Neural cell (in vitro differentiated cells): ENCODE measurements at regions not wholly inside any gene's neighbourhood (a gene's known extent, or its start where the extent isn't known, plus 50 kb on each side); places are given as distances from the start of the nearest gene placed in this dataset.

Experiments
- H2AFZ ChIP-seq: fragments of 200-600, 300-800 bp; sonication (generic), shearing (Covaris generic); 2 replicates; pipeline ENCODE4 v1.6.0; 2014; ENCODE audit warnings: low read depth, mild to moderate bottlenecking, antibody characterized with exemption, low read length, moderate library complexity
- H3F3A ChIP-seq: fragments of 200-600 bp; shearing (Covaris generic); 2 replicates; pipeline ENCODE4 v1.6.1; 2016; ENCODE audit warnings: mild to moderate bottlenecking, moderate library complexity, mixed read lengths, antibody characterized with exemption, low read length; ENCODE audit not compliant: insufficient read depth, poor library complexity, severe bottlenecking
- H3K27ac ChIP-seq: fragments of 200-600, 300-800 bp; sonication (generic), shearing (Covaris generic); 2 replicates; pipeline ENCODE4 v1.5.1; 2014; ENCODE audit warnings: mild to moderate bottlenecking, low read length, moderate library complexity
- H3K27me3 ChIP-seq: fragments of 300-800, 200-600 bp; sonication (generic), shearing (Covaris generic); 2 replicates; pipeline ENCODE4 v1.6.0; 2014; ENCODE audit warnings: mild to moderate bottlenecking, low read depth, low read length, moderate library complexity; ENCODE audit not compliant: insufficient read depth
- H3K36me3 ChIP-seq: fragments of 300-800, 200-600 bp; sonication (generic), shearing (Covaris generic); 2 replicates; pipeline ENCODE4 v1.5.1; 2014; ENCODE audit warnings: mild to moderate bottlenecking, antibody characterized with exemption, low read length, moderate library complexity; ENCODE audit not compliant: insufficient read depth
- H3K4me2 ChIP-seq: fragments of 300-800, 200-600 bp; sonication (generic), shearing (Covaris generic); 2 replicates; pipeline ENCODE4 v1.6.0; 2014; ENCODE audit warnings: mild to moderate bottlenecking, low read length
- H3K4me3 ChIP-seq: fragments of 300-800, 200-600 bp; sonication (generic), shearing (Covaris generic); 2 replicates; pipeline ENCODE4 v1.5.1; 2014; ENCODE audit warnings: mild to moderate bottlenecking, low read length, moderate library complexity
- H3K79me2 ChIP-seq: fragments of 200-600 bp; shearing (Covaris generic); replicated peaks from 2 replicates; pipeline ENCODE4 v1.6.0; 2014; ENCODE audit warnings: mild to moderate bottlenecking, low read length, moderate library complexity; ENCODE audit not compliant: insufficient read depth
- H3K9ac ChIP-seq: fragments of 300-800, 200-600 bp; sonication (generic), shearing (Covaris generic); 2 replicates; pipeline ENCODE4 v1.6.1; 2016; ENCODE audit warnings: mild to moderate bottlenecking, low read length, mixed read lengths
- H3K9me2 ChIP-seq: fragments of 200-600 bp; shearing (Covaris generic); 2 replicates; pipeline ENCODE4 v1.6.1; 2016; ENCODE audit warnings: mild to moderate bottlenecking, low read length, mixed read lengths; ENCODE audit not compliant: insufficient read depth
- H3K9me3 ChIP-seq: fragments of 200-600, 300-800 bp; sonication (generic), shearing (Covaris generic); 2 replicates; pipeline ENCODE4 v1.6.1; 2016; ENCODE audit warnings: mild to moderate bottlenecking, mixed run types, low read length, moderate library complexity, mixed read lengths
- H4K20me1 ChIP-seq: fragments of 200-600 bp; shearing (Covaris generic); 2 replicates; pipeline ENCODE4 v1.6.1; 2016; ENCODE audit warnings: mild to moderate bottlenecking, mixed run types; ENCODE audit not compliant: insufficient read depth
- EP300 ChIP-seq: fragments of 450-650 bp; conservative IDR thresholded peaks from 2 replicates; pipeline ENCODE4 v1.6.1; 2014; ENCODE audit warnings: antibody characterized with exemption, mild to moderate bottlenecking, moderate library complexity; ENCODE audit not compliant: poor library complexity, severe bottlenecking
- EZH2 ChIP-seq: fragments of 200-600, 300-800 bp; shearing (Covaris generic), sonication (generic); IDR thresholded peaks from 2 replicates; pipeline ENCODE4 v1.6.1; 2014; ENCODE audit warnings: antibody characterized with exemption, low read length, borderline replicate concordance, mild to moderate bottlenecking; ENCODE audit not compliant: insufficient read depth, poor library complexity, severe bottlenecking
- MXI1 ChIP-seq: fragments of 450-650 bp; conservative IDR thresholded peaks from 2 replicates; pipeline ENCODE4 v1.6.1; 2014; ENCODE audit warnings: antibody characterized with exemption, mild to moderate bottlenecking; ENCODE audit not compliant: poor library complexity, severe bottlenecking
- POLR2AphosphoS5 ChIP-seq: IDR thresholded peaks from 2 replicates; pipeline ENCODE4 v1.6.1; 2012
- RAD21 ChIP-seq: fragments of 450-650 bp; conservative IDR thresholded peaks from 2 replicates; pipeline ENCODE4 v1.6.1; 2014; ENCODE audit warnings: antibody characterized with exemption, mild to moderate bottlenecking, moderate library complexity
- SMC3 ChIP-seq: fragments of 450-650 bp; conservative IDR thresholded peaks from 2 replicates; pipeline ENCODE4 v1.6.1; 2014; ENCODE audit warnings: antibody characterized with exemption, mild to moderate bottlenecking, moderate library complexity; ENCODE audit not compliant: poor library complexity
- TAF1 ChIP-seq: IDR thresholded peaks from 2 replicates; pipeline ENCODE4 v1.6.1; 2012; ENCODE audit warnings: low read depth
- TF ChIP-seq, protein P1 (sequence below): fragments of 450-650 bp; IDR thresholded peaks from 2 replicates; pipeline ENCODE4 v1.5.1; 2014; ENCODE audit warnings: antibody characterized with exemption, mild to moderate bottlenecking, moderate library complexity; ENCODE audit not compliant: poor library complexity, severe bottlenecking
- TF ChIP-seq, protein P2 (sequence below): IDR thresholded peaks from 2 replicates; pipeline ENCODE4 v1.6.1; 2012; ENCODE audit warnings: borderline replicate concordance

DNA sequence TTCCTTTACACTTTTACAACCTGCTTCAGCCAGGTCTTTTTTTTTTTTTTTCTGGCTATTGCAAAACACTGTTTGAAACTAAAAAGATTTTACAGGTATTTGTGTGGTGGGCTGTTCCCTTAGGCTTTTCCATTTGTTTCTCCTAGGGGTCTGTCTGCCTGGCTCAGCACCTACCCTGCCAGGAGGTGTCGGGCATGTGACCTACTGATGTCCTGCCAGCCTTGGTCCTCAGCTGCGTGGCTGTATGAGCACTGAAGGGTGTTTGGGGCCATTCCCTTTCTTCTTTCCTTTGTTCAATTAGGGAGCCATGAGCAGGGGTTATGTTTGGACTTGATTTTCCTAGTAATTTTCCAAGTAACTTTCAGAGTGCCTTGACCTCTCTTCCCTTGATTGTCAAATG lies 269.2 kb upstream of the SALL1 start:
- no peaks in the 10 kb centered on the region for H3K9me2 ChIP-seq
- TF ChIP-seq POLR2AphosphoS5 = no peak
- no peak for TF ChIP-seq EZH2
- TF ChIP-seq SMC3 = no peak
- TF ChIP-seq MXI1 = no peak
- no peak for TF ChIP-seq TAF1
- TF ChIP-seq EP300 = no peak
- TF ChIP-seq, protein P1, sequence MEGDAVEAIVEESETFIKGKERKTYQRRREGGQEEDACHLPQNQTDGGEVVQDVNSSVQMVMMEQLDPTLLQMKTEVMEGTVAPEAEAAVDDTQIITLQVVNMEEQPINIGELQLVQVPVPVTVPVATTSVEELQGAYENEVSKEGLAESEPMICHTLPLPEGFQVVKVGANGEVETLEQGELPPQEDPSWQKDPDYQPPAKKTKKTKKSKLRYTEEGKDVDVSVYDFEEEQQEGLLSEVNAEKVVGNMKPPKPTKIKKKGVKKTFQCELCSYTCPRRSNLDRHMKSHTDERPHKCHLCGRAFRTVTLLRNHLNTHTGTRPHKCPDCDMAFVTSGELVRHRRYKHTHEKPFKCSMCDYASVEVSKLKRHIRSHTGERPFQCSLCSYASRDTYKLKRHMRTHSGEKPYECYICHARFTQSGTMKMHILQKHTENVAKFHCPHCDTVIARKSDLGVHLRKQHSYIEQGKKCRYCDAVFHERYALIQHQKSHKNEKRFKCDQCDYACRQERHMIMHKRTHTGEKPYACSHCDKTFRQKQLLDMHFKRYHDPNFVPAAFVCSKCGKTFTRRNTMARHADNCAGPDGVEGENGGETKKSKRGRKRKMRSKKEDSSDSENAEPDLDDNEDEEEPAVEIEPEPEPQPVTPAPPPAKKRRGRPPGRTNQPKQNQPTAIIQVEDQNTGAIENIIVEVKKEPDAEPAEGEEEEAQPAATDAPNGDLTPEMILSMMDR = no peak
- TF ChIP-seq RAD21 = no peak
- TF ChIP-seq, protein P2, sequence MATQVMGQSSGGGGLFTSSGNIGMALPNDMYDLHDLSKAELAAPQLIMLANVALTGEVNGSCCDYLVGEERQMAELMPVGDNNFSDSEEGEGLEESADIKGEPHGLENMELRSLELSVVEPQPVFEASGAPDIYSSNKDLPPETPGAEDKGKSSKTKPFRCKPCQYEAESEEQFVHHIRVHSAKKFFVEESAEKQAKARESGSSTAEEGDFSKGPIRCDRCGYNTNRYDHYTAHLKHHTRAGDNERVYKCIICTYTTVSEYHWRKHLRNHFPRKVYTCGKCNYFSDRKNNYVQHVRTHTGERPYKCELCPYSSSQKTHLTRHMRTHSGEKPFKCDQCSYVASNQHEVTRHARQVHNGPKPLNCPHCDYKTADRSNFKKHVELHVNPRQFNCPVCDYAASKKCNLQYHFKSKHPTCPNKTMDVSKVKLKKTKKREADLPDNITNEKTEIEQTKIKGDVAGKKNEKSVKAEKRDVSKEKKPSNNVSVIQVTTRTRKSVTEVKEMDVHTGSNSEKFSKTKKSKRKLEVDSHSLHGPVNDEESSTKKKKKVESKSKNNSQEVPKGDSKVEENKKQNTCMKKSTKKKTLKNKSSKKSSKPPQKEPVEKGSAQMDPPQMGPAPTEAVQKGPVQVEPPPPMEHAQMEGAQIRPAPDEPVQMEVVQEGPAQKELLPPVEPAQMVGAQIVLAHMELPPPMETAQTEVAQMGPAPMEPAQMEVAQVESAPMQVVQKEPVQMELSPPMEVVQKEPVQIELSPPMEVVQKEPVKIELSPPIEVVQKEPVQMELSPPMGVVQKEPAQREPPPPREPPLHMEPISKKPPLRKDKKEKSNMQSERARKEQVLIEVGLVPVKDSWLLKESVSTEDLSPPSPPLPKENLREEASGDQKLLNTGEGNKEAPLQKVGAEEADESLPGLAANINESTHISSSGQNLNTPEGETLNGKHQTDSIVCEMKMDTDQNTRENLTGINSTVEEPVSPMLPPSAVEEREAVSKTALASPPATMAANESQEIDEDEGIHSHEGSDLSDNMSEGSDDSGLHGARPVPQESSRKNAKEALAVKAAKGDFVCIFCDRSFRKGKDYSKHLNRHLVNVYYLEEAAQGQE = no peak
- no peak overlapping the region for H3K4me3 ChIP-seq
- H3K79me2 ChIP-seq = no peaks in the 10 kb centered on the region
- H3K9ac ChIP-seq = no peak overlapping the region
- no peaks in the 10 kb centered on the region for H4K20me1 ChIP-seq
- no peaks in the 10 kb centered on the region for H3F3A ChIP-seq
- H3K27ac ChIP-seq = no peak overlapping the region
- H3K9me3 ChIP-seq = no peaks in the 10 kb centered on the region
- H3K27me3 ChIP-seq = no peaks in the 10 kb centered on the region
- no peak overlapping the region for H3K4me2 ChIP-seq
- no peak overlapping the region for H2AFZ ChIP-seq
- H3K36me3 ChIP-seq = no peaks in the 10 kb centered on the region

DNA sequence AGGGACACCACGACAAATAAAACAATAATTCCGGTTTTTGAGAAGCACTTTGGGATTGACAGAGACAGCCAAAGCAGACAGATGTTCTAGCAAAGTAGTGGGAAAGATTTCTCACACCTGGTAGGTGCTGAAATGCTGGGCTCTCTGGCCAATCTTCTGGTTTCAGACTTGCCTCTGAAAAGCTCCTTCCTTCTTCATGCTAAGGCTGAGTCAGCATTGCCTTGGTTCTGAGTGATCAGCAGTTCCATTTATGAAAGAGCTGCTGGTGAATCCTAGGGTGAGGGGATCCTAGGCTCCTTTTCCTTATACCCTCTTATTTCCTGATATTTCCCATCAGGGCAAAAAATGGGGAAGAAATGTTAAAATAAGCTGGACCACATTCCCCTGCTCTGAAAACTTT lies 268.7 kb upstream of the SALL1 start:
- no peak overlapping the region for H3K4me3 ChIP-seq
- no peaks in the 10 kb centered on the region for H4K20me1 ChIP-seq
- H3K9me3 ChIP-seq = no peaks in the 10 kb centered on the region
- H3F3A ChIP-seq = no peaks in the 10 kb centered on the region
- no peaks in the 10 kb centered on the region for H3K27me3 ChIP-seq
- TF ChIP-seq EP300 (no peak), RAD21 (no peak), EZH2 (no peak), TAF1 (no peak), POLR2AphosphoS5 (no peak), MXI1 (no peak), SMC3 (no peak)
- TF ChIP-seq, protein P2 = no peak
- TF ChIP-seq, protein P1 = no peak
- no peak overlapping the region for H3K9ac ChIP-seq
- H3K9me2 ChIP-seq = no peaks in the 10 kb centered on the region
- no peaks in the 10 kb centered on the region for H3K36me3 ChIP-seq
- H3K27ac ChIP-seq = no peak overlapping the region
- no peak overlapping the region for H2AFZ ChIP-seq
- H3K79me2 ChIP-seq = no peaks in the 10 kb centered on the region
- H3K4me2 ChIP-seq = no peak overlapping the region
